GM12873 (cell line): ENCODE measurements at regions not wholly inside any gene's neighbourhood (a gene's known extent, or its start where the extent isn't known, plus 50 kb on each side); places are given as distances from the start of the nearest gene placed in this dataset.

Experiments used
- CTCF ChIP-seq: IDR thresholded peaks from 2 replicates; pipeline ENCODE4 v1.5.1; 2012; ENCODE audit warnings: low read depth, mild to moderate bottlenecking, moderate library complexity, low read length, control low read depth; ENCODE audit not compliant: insufficient read depth; ENCODE audit errors: missing control alignments

GRCh38 chr3:98980915-98981596 is 79.6 kb upstream of the DCBLD2 start:
- TF ChIP-seq CTCF: no peak

GRCh38 chr3:98979296-98979695 is 77.8 kb upstream of the DCBLD2 start:
- TF ChIP-seq CTCF: no peak

GRCh38 chr3:98978068-98978811 is 76.7 kb upstream of the DCBLD2 start:
- TF ChIP-seq CTCF: no peak

GRCh38 chr3:98977520-98977919 is 76.0 kb upstream of the DCBLD2 start:
- no peak for TF ChIP-seq CTCF

DNA sequence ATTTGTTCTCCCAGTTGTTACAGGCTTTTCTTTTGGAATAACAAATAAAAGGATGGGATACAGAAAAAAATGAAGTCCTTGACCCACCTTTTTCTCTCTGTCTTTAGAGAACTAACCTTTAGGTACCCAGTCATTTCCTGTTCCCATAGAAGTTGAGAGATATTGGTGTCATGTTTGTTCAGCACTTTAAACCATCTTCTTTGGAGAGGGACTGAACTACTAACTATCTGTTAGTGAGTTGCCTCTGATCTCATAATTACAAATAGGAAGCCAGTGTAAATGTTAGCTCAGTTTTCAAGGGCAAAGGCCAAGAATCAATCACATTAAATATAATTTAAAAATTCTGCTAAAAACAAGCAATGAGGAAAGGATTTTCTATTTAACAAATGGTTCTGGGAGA is 72.9 kb upstream of the DCBLD2 start:
- TF ChIP-seq CTCF: no peak

GRCh38 chr3:98972720-98973119 is 71.2 kb upstream of the DCBLD2 start:
- no peak for TF ChIP-seq CTCF

- no peak for TF ChIP-seq CTCF
These were observed 70.7 kb upstream of the DCBLD2 start for GRCh38 chr3:98972155-98972554.
